ENCODE measurements at regions not wholly inside any gene's neighbourhood (a gene's known extent, or its start where the extent isn't known, plus 50 kb on each side); places are given as distances from the start of the nearest gene placed in this dataset.
"Not testable (repeated sequence)": the region's sequence is repeated elsewhere in the genome, so short reads cannot be mapped to it uniquely, and the experiment has no call there.

DNA sequence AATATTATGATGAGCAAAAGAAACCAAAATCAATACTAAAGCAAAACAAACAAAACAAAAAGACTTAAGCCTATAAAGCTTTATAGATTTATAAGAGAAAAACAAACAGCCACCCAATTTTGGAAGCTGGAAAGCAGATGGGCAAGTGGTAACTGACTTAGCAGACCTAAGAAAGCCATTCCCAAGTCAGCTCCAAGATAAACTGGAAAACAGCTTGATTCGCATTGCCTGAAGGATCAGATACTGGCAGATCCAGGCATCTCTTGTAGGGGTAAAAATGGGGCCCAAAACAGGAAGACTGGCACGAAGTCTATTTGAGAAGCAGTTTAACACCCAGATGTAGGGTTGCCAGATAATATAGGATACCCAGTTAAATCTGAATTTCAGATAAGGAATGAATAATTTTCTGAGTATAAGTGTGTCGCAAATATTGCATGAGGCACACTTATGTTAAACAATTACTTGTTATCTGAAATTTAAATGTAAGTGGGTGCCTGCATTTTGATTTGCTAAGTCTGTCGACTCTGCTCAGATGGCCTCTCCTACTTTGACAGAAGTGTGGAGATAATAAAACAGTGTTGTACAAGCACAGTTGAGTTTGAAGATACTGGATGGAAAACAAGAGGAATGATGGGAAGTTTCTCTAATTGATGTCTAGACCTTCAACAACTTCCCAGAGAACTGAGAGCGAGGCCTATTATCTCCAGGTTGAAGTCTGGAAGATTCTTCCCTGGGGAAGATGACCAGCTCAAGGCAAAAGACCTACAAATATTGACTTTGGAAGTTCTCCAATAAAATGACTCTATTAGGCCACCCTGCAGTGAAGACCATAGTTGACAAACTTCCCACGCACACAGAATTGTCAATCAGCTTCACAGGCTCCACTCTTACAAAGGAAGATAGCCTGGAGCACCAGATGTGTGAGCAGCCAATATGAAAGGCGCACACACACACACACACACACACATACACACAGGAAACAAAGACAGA, 113.4 kb downstream of the FAM50B start:
- Mint-ChIP-seq H3K27me3 (peaks cover 2% of the 10 kb centered on the region), H3K4me1 (no peaks in the 10 kb centered on the region), H3K4me3 (no peak overlapping the region), H3K36me3 (peaks cover 2% of the 10 kb centered on the region), H3K27ac (no peak overlapping the region), H3K9me3 (peaks cover 5% of the 10 kb centered on the region in 3 donors)

DNA sequence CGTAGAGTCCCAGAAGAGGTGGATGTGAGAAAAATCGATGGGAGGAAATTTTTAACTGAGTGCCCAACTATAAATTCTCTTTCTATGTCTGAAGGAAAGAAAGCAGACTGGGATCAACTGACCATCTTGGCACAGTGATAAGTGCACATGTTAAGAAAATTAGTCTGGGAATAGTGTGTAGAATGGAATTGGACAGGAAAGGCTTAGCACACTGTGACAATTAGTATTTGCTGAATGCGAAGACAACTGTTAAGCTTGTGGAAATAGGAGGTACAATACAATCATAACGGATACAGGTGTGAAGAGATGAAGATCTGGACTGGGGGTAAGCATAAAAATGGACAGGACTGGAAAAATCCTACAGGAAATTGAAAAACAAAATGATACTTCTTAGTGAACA, 114.3 kb downstream of the FAM50B start:
- Mint-ChIP-seq H3K9me3 (no peaks in the 10 kb centered on the region), H3K27ac (no peak overlapping the region), H3K36me3 (peaks cover 2% of the 10 kb centered on the region), H3K4me1 (no peaks in the 10 kb centered on the region), H3K27me3 (peaks cover 2% of the 10 kb centered on the region), H3K4me3 (no peak overlapping the region)

DNA sequence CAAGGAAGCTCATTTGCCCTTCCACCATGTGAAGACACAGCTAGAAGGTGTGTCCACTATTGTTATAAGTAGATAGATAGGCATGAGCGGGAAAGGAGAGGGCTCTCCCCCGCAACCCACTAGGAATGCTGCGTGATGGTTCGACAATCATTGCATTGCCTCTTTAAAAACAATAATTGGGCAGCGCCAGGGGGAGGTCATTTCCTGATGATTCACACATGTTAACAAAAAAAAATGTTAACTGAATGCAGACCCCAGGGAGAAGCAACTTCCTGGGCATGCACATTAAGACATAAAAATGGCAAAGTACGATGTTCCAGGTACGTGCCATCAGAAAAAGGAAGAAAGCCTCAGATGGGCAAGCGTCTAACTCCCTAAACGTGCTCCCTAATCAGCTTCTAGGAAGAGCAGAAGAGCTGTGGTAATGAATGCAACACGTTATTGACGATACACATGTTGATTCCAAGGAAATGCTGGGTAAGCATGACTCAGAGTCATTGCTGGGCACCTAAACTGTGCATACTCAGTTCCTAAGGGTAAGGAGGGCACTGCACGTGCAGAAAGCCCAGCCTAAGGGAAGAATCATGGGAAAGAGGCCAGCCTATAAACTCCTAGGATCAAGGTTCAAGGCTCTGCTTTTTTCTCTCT, 113.7 kb downstream of the FAM217A start:
- Mint-ChIP-seq H3K9me3 (no peaks in the 10 kb centered on the region), H3K27me3 (peaks cover 2% of the 10 kb centered on the region)

DNA sequence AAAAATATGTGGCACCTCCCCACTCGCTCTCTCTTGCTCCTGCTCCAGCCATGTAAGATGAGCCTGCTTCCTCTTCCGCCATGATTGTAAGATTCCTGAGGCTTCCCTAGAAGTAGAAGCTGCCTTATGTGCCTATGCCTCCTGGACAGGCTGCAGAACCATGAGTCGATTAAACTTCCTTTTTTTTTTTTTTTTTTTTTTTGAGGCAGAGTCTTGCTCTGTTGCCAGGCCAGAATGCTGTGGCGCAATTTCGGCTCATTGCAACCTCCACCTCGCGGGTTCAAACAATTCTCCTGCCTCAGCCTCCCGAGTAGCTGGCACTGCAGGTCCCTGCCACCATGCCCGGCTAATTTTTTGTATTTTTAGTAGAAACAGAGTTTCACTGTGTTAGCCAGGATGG, 112.5 kb downstream of the FAM217A start:
- Mint-ChIP-seq H3K4me1 (peaks cover 0 to 4% (median 4%) of the 10 kb centered on the region in 3 donors), H3K36me3 (peaks cover 2% of the 10 kb centered on the region), H3K27ac (peak overlapping the region in 1 of 3 donors; percentile 63), H3K4me3 (no peak overlapping the region), H3K27me3 (peaks cover 2% of the 10 kb centered on the region), H3K9me3 (no peaks in the 10 kb centered on the region)

More for the DNA sequence above, 113.7 kb downstream of the FAM217A start:
- Mint-ChIP-seq H3K36me3 (peaks cover 2% of the 10 kb centered on the region), H3K4me3 (no peak overlapping the region), H3K27ac (peak overlapping the region in 1 of 3 donors; percentile 48), H3K4me1 (peaks cover 0 to 3% (median 3%) of the 10 kb centered on the region in 3 donors)

DNA sequence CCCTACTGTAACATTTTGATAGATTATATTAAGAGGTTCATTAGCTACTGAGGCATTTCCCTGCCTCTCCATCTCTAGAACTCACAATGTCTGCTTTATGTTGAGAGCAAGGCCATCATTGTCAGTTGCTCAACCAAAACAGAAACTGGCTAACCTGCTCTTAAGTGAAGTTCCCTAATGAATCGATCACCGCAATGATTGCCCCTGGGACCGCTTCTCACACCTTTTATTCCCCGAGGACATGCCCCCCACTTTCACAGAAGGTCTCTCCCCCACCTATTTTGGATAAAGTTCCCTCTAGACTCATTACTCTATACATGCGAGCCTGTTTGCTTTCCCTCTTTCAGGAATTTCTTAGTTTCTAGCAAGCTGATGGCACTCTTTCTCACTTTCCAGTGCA, 108.8 kb downstream of the FAM217A start:
- Mint-ChIP-seq H3K4me1 (peaks cover 0 to 4% (median 4%) of the 10 kb centered on the region in 3 donors), H3K27me3 (peaks cover 2% of the 10 kb centered on the region), H3K9me3 (no peaks in the 10 kb centered on the region), H3K4me3 (no peak overlapping the region), H3K27ac (no peak overlapping the region), H3K36me3 (no peaks in the 10 kb centered on the region)

DNA sequence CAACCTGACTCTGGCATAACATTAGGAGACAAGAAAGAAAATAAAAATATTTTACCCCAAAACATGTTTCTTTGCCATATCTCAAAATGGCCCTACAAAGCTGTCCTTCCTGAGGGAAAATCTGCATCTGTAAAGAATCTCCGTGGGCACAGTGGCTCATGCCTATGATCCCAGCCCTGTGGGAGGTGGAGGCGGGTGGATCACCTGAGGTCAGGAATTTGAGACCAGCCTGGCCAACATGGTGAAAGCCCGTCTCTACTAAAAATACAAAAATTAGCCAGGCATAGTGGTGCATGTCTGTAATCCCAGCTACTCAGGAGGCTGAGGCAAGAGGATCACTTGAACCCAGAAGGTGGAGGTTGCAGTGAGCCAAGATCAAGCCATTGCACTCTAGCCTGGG, 105.8 kb downstream of the FAM217A start:
- H3K4me3 Mint-ChIP-seq, H3K27me3 Mint-ChIP-seq, H3K36me3 Mint-ChIP-seq, H3K4me1 Mint-ChIP-seq, H3K27ac Mint-ChIP-seq, H3K9me3 Mint-ChIP-seq: not testable (repeated sequence)

DNA sequence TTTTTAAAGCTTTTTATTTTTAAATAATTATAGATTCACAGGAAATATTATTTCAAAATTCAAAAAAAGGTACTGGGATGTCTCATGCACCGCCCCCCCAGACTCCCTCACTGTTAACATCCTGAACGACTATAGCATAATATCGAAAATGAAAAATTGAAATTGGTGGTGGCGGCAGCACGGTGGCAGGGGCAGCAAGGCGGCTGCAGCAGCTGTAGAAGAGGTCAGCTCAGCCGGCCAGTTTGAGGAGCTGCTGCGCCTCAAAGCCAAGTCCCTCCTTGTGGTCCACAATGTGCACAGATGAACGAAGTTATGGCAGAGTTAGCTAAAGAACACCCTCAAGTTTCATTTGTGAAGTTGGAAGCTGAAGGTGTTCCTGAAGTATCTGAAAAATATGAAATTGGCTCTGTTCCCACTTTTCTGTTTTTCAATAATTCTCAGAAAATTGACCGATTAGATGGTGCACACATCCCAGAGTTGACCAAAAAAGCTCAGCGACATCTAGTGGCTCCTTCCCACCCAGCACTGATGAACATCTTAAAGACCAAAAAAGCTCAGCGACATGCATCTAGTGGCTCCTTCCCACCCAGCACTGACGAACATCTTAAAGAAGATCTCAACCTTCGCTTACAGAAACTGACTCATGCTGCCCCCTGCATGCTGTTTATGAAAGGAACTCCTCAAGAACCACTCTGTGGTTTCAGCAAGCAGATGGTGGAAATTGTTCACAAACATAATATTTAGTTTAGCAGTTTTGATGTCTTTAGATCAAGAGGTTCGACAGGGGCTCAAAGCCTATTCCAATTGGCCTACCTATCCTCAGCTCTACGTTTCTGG, 100.8 kb downstream of the FAM217A start:
- no peaks in the 10 kb centered on the region for H3K9me3 Mint-ChIP-seq
- peaks cover 3% of the 10 kb centered on the region for H3K36me3 Mint-ChIP-seq
- peak overlapping the region in 3 of 4 donors; percentile 62 to 72 (median 64) for H3K4me3 Mint-ChIP-seq
- peaks cover 3% of the 10 kb centered on the region for H3K27me3 Mint-ChIP-seq
- H3K4me1 Mint-ChIP-seq: peaks cover 3 to 8% (median 4%) of the 10 kb centered on the region in 3 donors
- H3K27ac Mint-ChIP-seq: peak overlapping the region in 1 of 3 donors; percentile 13

DNA sequence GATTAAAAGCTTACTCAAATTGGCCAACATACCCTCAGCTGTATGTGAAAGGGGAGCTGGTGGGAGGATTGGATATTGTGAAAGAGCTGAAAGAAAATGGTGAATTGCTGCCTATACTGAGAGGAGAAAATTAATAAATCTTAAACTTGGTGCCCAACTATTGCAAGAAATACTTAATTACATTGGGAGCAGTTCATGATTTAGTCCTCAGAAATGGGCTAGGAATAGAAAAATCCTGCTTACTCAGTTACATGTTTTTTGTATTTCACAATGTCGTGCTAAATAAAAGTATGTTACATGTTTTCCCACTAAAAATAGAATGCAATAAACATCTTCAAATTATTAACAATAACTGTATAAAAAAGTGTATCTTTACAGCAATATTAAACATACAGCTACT, 100.0 kb downstream of the FAM217A start:
- H3K4me3 Mint-ChIP-seq, H3K27ac Mint-ChIP-seq, H3K27me3 Mint-ChIP-seq, H3K36me3 Mint-ChIP-seq, H3K4me1 Mint-ChIP-seq, H3K9me3 Mint-ChIP-seq: not testable (repeated sequence)

DNA sequence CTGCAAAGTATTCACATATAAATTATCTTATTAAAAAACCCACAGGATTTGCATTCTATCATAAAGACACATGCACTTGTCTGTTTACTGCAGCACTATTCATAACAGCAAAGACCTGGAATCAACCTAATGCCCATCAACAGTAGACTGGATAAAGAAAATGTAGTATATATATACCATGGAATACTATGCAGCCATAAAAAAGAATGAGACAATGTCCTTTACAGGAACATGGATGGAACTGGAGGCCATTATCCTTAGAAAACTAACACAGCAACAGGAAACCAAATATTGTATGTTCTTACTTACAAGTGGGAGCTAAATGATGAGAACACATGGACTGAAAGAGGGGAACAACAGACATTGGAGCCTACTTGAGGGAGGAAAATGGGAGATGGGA, 97.0 kb downstream of the FAM217A start:
- H3K27me3 Mint-ChIP-seq: peaks cover 3% of the 10 kb centered on the region
- H3K4me3 Mint-ChIP-seq: no peak overlapping the region
- H3K27ac Mint-ChIP-seq: no peak overlapping the region
- H3K4me1 Mint-ChIP-seq: peaks cover 4 to 8% (median 5%) of the 10 kb centered on the region in 3 donors
- H3K9me3 Mint-ChIP-seq: no peaks in the 10 kb centered on the region
- peaks cover 4% of the 10 kb centered on the region for H3K36me3 Mint-ChIP-seq

DNA sequence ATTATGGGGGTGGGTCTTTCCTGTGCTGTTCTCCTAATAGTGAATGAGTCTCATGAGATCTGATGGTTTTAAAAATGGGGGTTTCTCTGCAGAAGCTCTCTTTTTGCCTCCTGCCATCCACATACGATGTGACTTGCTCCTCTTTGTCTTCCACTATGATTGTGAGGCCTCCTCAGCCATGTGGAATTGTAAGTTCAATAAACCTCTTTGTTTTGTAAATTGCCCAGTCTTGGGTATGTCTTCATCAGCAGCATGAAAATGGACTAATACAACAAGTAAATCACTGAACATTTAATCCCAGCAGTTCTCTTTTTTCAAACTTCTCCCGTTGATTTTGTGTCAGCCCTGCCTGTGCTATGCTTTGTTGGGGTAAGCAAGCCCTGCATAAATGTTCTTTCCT, 95.2 kb downstream of the FAM217A start:
- peaks cover 0 to 3% (median 2%) of the 10 kb centered on the region in 3 donors for H3K4me1 Mint-ChIP-seq
- no peak overlapping the region for H3K27ac Mint-ChIP-seq
- H3K27me3 Mint-ChIP-seq: no peaks in the 10 kb centered on the region
- no peaks in the 10 kb centered on the region for H3K9me3 Mint-ChIP-seq
- H3K36me3 Mint-ChIP-seq: peaks cover 6% of the 10 kb centered on the region
- H3K4me3 Mint-ChIP-seq: no peak overlapping the region

DNA sequence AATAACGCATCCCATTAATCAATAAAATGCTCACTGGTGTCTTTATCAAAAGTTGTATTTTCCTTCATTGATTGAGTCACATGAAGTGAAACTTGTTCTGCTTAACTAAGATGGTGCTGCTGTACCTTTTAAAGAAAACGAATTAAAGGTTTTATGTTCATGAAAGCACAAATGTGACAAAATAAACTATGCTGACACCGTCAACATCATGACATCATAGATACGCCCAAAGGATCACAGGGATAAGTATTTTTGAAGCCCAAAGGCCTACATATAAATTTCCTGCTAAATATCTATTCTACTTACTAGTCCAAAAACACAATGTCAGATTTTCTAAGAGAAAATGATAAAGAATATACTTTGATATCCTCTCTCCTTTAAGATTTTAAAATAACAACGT, 94.4 kb downstream of the FAM217A start:
- Mint-ChIP-seq H3K36me3 (peaks cover 6% of the 10 kb centered on the region), H3K27ac (no peak overlapping the region), H3K4me3 (no peak overlapping the region), H3K9me3 (no peaks in the 10 kb centered on the region), H3K27me3 (no peaks in the 10 kb centered on the region), H3K4me1 (peaks cover 0 to 3% (median 2%) of the 10 kb centered on the region in 3 donors)

DNA sequence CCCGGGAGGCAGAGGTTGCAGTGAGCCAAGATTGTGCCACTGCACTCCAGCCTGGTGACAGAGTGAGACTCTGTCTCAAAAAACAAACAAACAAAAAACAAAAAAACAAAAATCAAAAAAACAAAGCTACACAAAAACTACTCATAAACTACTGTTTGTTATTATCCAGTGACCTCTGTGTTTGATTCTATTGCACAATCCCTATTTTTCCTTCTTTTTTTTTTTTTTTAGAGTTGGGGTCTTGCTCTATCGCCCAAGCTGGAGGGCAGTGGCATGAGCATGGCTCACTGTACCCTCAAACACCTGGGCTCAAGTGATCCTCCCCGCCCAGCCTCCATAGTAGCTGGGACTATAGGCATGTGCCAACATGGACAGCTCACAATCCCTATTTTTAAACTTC, 92.7 kb downstream of the FAM217A start:
- peaks cover 6% of the 10 kb centered on the region for H3K36me3 Mint-ChIP-seq
- no peaks in the 10 kb centered on the region for H3K27me3 Mint-ChIP-seq
- no peaks in the 10 kb centered on the region for H3K9me3 Mint-ChIP-seq
- no peak overlapping the region for H3K27ac Mint-ChIP-seq
- H3K4me1 Mint-ChIP-seq: peaks cover 4 to 7% (median 7%) of the 10 kb centered on the region in 3 donors
- no peak overlapping the region for H3K4me3 Mint-ChIP-seq

DNA sequence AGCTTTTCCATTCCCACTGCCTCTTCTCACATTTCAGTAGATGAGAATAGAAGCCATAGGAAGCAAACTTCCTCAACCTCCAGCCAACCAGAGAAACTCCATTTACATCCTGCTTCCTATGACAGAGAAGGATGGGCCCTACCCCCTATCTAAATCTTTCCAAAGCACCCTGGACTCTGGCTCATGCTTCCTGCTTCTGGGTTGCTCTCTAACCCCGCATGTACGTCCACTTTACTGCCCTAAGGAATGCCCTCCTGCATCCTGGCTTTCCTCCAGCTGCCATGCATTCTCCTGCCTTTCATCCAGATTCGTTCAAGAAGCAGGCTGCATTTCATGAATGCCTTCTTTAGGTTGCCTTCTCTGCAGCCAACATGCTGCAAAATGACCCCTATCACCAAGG, 91.9 kb downstream of the FAM217A start:
- H3K4me1 Mint-ChIP-seq: peaks cover 4 to 10% (median 9%) of the 10 kb centered on the region in 3 donors
- no peaks in the 10 kb centered on the region for H3K9me3 Mint-ChIP-seq
- H3K27ac Mint-ChIP-seq: no peak overlapping the region
- no peaks in the 10 kb centered on the region for H3K27me3 Mint-ChIP-seq
- H3K4me3 Mint-ChIP-seq: no peak overlapping the region
- H3K36me3 Mint-ChIP-seq: peaks cover 4% of the 10 kb centered on the region

DNA sequence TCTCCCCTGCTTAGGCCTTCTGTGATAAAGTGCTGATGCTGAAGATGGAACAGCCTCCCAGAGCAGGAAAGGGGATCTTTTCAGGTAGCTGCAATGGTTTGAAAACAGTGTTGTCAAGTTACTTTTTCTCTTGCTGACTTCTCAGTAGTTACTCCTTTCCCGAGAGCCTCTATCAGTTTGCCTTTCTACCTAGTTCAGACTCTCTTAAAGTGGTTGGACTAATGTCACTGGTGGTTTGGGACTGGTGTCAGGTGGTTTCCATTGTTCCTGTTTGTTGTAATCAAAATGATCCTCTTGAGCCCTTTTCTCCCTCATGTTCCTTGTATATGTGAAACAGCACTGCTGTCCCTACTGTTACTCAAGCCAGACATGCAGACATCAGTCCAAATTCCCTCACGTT, 91.4 kb downstream of the FAM217A start:
- no peak overlapping the region for H3K27ac Mint-ChIP-seq
- no peaks in the 10 kb centered on the region for H3K27me3 Mint-ChIP-seq
- peaks cover 4 to 10% (median 9%) of the 10 kb centered on the region in 3 donors for H3K4me1 Mint-ChIP-seq
- H3K4me3 Mint-ChIP-seq: no peak overlapping the region
- no peaks in the 10 kb centered on the region for H3K9me3 Mint-ChIP-seq
- H3K36me3 Mint-ChIP-seq: peaks cover 4% of the 10 kb centered on the region
